ENCODE measurements at regions not wholly inside any gene's neighbourhood (a gene's known extent, or its start where the extent isn't known, plus 50 kb on each side); places are given as distances from the start of the nearest gene placed in this dataset.

GRCh38 chr21:41579692-41580091 lies 71.7 kb upstream of the TMPRSS2 start:
- no peaks in the 10 kb centered on the region for H3K79me2 ChIP-seq (ENCODE audit: control insufficient read depth in 1 of 2, insufficient read depth in 2 of 2, low read length in 2 of 2)
- H3K23me2 ChIP-seq (ENCODE audit: low read depth, low read length) = peaks cover 8% of the 10 kb centered on the region; the same call in 1 of the 2 replicates
- no peak overlapping the region for H4K5ac ChIP-seq (ENCODE audit: insufficient read length, low read depth, low read length)
- H3K18ac ChIP-seq (ENCODE audit: extremely low read depth, low read length) = no peak overlapping the region
- H2BK20ac ChIP-seq (ENCODE audit: low read length) = no peak overlapping the region
- H2BK120ac ChIP-seq (replicated peaks; ENCODE audit: low read depth, low read length) = no peak overlapping the region
- H4K91ac ChIP-seq (replicated peaks; ENCODE audit: insufficient read length, low read length) = no peak overlapping the region
- no peaks in the 10 kb centered on the region for H3K36me3 ChIP-seq (ENCODE audit: control insufficient read depth in 2 of 4, insufficient read depth in 4 of 4, low read length in 3 of 4)
- ChIA-PET CTCF (ENCODE audit: partially characterized antibody) (interaction anchor here (0.7 to 2.1 kb wide), 10 partner anchors 17 to 297 kb away, joined by 3 to 5 read pairs (median 3); no protein-coding TSS in a partner anchor), POLR2A (ENCODE audit: partially characterized antibody) (no interaction called here)
- H3K9me3 ChIP-seq (ENCODE audit: insufficient read depth in 2 of 2, low read depth in 1 of 2, low read length in 1 of 2) = peaks cover 5 to 12% of the 10 kb centered on the region in 2 experiments; a peak in 3 of 4 replicates
- H3K4me1 ChIP-seq (replicated peaks in 1 of 4; ENCODE audit: control insufficient read depth in 3 of 4, insufficient read depth in 4 of 4, low read length in 3 of 4) = peaks cover 3 to 10% (median 6%) of the 10 kb centered on the region in 4 experiments; a peak in 5 of 7 replicates
- no peak overlapping the region for H3K56ac ChIP-seq (replicated peaks; ENCODE audit: insufficient read length, low read depth, low read length)
- H2BK15ac ChIP-seq (ENCODE audit: low read length) = no peak overlapping the region
- H3K14ac ChIP-seq (ENCODE audit: insufficient read length) = no peak overlapping the region
- H4K8ac ChIP-seq (ENCODE audit: extremely low read depth, insufficient read depth, low read length) = no peak overlapping the region
- H3K4me3 ChIP-seq (ENCODE audit: extremely low read depth in 1 of 4, insufficient read depth in 2 of 4, low read depth in 3 of 4, low read length in 4 of 4) = no peak overlapping the region
- H3K27me3 ChIP-seq (replicated peaks in 1 of 4; ENCODE audit: control insufficient read depth in 3 of 4, extremely low read depth in 1 of 4, insufficient read depth in 3 of 4, low read length in 3 of 4) = no peaks in the 10 kb centered on the region; a peak in 1 of 7 replicates
- DNase-seq (ENCODE audit: low read depth in 1 of 2, low spot score in 2 of 2) = no peak
- no peak overlapping the region for H2AFZ ChIP-seq (ENCODE audit: low read length)
- H2BK5ac ChIP-seq (ENCODE audit: low read depth, low read length) = no peak overlapping the region
- FAIRE-seq = no peak
- H2AK5ac ChIP-seq (ENCODE audit: low read depth, low read length) = no peak overlapping the region
- H3K4me2 ChIP-seq (ENCODE audit: insufficient read depth in 1 of 2, low read depth in 2 of 2, low read length in 2 of 2) = no peak overlapping the region
- H3K9ac ChIP-seq (replicated peaks in 1 of 4; ENCODE audit: extremely low read depth in 1 of 4, low read depth in 3 of 4, low read length in 3 of 4) = no peak overlapping the region
- H3K27ac ChIP-seq (ENCODE audit: low read depth, low read length) = no peak overlapping the region
- no peak overlapping the region for H2BK12ac ChIP-seq (ENCODE audit: low read depth, low read length)
- peaks cover 0 to 5% of the 10 kb centered on the region in 2 experiments for H4K20me1 ChIP-seq (replicated peaks in 1 of 2; ENCODE audit: control insufficient read depth in 1 of 2, insufficient read depth in 2 of 2, low read length in 2 of 2)
- H3K23ac ChIP-seq (ENCODE audit: insufficient read length) = no peak overlapping the region
- H3K4ac ChIP-seq (replicated peaks; ENCODE audit: insufficient read length, low read depth, low read length) = no peak overlapping the region
- H3K79me1 ChIP-seq (ENCODE audit: low read depth, low read length) = no peaks in the 10 kb centered on the region
- WGBS, 2 experiments (ENCODE audit: extremely low coverage in 1 of 2, insufficient coverage in 1 of 2, insufficient read length in 1 of 2, insufficient replicate concordance in 2 of 2, low coverage in 1 of 2, low lambda C conversion rate in 2 of 2, missing lambda C conversion rate in 1 of 2) = 82% methylated on average over 4 of the region's 4 CpGs; no CpG with 5 or more reads in 1 of the 2 experiments
- no peak for TF ChIP-seq JUND (IDR thresholded peaks at IDR 0.05; ENCODE audit: low read length)
- no peak for TF ChIP-seq YY1 (IDR thresholded peaks at IDR 0.05; ENCODE audit: low read depth, low read length)

Data from H1 (cell line).